ENCODE measurements at regions not wholly inside any gene's neighbourhood (a gene's known extent, or its start where the extent isn't known, plus 50 kb on each side); places are given as distances from the start of the nearest gene placed in this dataset.

DNA sequence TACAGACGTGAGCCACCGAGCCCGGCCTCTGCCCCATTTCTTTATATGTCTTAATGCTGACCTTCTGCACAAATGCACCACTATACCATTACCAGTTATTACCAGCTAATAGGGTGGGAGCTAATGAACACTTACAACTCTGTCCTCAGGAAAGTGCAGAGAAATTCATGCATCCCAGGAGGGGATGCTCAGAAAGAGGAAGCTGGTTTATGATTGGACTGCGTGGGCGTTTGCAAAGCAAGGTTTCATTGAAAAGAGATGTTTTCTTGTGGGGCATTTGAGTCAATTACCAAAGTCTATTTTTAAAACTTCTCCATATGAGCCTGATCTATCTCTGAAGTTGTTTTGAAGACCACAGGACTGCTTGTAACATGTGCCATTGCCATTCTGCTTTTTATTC lies 417.7 kb upstream of the CELF2 start:
- no peak for DNase-seq (ENCODE audit: low read depth in 1 of 2, low spot score in 1 of 2)
- H3K27ac ChIP-seq (replicated peaks) = no peak overlapping the region
- TF ChIP-seq SPI1 (IDR thresholded peaks at IDR 0.05; ENCODE audit: borderline replicate concordance, low read depth) = no peak
- TF ChIP-seq POLR2AphosphoS5 (IDR thresholded peaks at IDR 0.05; ENCODE audit: low read depth) = no peak
- TF ChIP-seq, protein P1, sequence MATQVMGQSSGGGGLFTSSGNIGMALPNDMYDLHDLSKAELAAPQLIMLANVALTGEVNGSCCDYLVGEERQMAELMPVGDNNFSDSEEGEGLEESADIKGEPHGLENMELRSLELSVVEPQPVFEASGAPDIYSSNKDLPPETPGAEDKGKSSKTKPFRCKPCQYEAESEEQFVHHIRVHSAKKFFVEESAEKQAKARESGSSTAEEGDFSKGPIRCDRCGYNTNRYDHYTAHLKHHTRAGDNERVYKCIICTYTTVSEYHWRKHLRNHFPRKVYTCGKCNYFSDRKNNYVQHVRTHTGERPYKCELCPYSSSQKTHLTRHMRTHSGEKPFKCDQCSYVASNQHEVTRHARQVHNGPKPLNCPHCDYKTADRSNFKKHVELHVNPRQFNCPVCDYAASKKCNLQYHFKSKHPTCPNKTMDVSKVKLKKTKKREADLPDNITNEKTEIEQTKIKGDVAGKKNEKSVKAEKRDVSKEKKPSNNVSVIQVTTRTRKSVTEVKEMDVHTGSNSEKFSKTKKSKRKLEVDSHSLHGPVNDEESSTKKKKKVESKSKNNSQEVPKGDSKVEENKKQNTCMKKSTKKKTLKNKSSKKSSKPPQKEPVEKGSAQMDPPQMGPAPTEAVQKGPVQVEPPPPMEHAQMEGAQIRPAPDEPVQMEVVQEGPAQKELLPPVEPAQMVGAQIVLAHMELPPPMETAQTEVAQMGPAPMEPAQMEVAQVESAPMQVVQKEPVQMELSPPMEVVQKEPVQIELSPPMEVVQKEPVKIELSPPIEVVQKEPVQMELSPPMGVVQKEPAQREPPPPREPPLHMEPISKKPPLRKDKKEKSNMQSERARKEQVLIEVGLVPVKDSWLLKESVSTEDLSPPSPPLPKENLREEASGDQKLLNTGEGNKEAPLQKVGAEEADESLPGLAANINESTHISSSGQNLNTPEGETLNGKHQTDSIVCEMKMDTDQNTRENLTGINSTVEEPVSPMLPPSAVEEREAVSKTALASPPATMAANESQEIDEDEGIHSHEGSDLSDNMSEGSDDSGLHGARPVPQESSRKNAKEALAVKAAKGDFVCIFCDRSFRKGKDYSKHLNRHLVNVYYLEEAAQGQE (IDR thresholded peaks at IDR 0.05; ENCODE audit: insufficient replicate concordance, low read depth) = no peak
- TF ChIP-seq, protein P2, sequence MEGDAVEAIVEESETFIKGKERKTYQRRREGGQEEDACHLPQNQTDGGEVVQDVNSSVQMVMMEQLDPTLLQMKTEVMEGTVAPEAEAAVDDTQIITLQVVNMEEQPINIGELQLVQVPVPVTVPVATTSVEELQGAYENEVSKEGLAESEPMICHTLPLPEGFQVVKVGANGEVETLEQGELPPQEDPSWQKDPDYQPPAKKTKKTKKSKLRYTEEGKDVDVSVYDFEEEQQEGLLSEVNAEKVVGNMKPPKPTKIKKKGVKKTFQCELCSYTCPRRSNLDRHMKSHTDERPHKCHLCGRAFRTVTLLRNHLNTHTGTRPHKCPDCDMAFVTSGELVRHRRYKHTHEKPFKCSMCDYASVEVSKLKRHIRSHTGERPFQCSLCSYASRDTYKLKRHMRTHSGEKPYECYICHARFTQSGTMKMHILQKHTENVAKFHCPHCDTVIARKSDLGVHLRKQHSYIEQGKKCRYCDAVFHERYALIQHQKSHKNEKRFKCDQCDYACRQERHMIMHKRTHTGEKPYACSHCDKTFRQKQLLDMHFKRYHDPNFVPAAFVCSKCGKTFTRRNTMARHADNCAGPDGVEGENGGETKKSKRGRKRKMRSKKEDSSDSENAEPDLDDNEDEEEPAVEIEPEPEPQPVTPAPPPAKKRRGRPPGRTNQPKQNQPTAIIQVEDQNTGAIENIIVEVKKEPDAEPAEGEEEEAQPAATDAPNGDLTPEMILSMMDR (IDR thresholded peaks at IDR 0.05; ENCODE audit: insufficient read depth, low read length) = no peak
- TF ChIP-seq GABPA (IDR thresholded peaks at IDR 0.05; ENCODE audit: low read depth) = no peak
- H3K4me3 ChIP-seq (replicated peaks; ENCODE audit: insufficient read depth, low read length) = no peak overlapping the region
- H3K27me3 ChIP-seq (ENCODE audit: insufficient read depth, poor library complexity, severe bottlenecking) = no peaks in the 10 kb centered on the region

DNA sequence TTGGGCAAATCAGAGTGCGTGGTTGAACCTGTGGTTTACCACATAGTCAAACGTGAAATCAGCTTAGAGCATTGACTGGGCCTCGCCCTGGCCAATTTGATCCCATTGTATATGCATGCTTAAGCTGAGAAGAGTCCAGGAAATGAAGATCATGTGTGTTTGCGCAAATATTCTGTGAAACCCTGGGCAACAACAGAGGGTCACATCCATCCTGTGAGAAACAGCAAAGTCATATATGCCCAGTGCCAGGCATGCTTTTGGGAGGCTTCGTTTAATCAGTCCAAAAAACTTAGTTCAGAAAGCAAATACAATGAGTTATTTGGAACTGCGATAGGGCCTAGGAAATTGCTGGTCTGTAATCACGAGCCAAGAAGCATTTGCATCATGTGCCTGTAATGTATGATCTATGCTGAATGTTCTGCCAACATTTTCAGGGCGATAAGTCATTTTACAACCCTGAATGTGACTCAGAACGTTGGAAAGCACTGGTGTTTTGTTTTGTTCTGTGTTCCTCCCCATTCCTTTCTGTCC lies 412.1 kb upstream of the CELF2 start:
- no peak overlapping the region for H3K27ac ChIP-seq (replicated peaks)
- TF ChIP-seq, protein P1 (IDR thresholded peaks at IDR 0.05; ENCODE audit: insufficient replicate concordance, low read depth) = no peak
- TF ChIP-seq SPI1 (IDR thresholded peaks at IDR 0.05; ENCODE audit: borderline replicate concordance, low read depth) = no peak
- no peak for TF ChIP-seq GABPA (IDR thresholded peaks at IDR 0.05; ENCODE audit: low read depth)
- TF ChIP-seq, protein P2 (IDR thresholded peaks at IDR 0.05; ENCODE audit: insufficient read depth, low read length) = no peak
- no peak for TF ChIP-seq POLR2AphosphoS5 (IDR thresholded peaks at IDR 0.05; ENCODE audit: low read depth)
- DNase-seq (ENCODE audit: low read depth in 1 of 2, low spot score in 1 of 2) = no peak
- no peaks in the 10 kb centered on the region for H3K27me3 ChIP-seq (ENCODE audit: insufficient read depth, poor library complexity, severe bottlenecking)
- H3K4me3 ChIP-seq (replicated peaks; ENCODE audit: insufficient read depth, low read length) = no peak overlapping the region

DNA sequence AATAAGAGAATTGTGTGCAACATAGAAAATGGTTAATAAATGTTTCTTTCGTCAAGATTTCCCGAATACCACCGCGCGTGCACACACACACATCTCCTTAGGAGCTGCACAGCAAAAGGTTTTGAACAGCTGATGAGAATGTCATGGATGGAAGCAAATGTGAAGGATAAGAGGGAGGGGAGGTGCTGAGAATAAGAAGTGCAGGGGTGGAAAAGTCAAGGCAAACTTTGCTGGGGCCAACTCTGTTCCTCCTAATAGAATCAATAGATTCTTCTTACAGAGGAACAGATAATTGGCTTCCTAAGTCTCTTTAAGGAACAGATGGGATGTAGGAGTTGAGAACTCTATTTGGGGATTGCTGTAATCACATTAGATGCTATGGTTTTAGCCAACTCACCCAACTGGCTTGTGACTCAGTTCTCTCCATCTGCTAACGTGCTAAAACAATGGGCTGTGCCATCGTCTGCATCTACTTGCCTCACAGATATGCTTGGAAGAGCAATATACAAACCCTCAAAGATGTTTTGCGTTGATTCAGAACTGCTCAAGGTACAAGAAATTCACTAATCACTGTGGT lies 408.2 kb upstream of the CELF2 start:
- H3K4me3 ChIP-seq (replicated peaks; ENCODE audit: insufficient read depth, low read length) = no peak overlapping the region
- H3K27ac ChIP-seq (replicated peaks) = no peak overlapping the region
- TF ChIP-seq, protein P2 (IDR thresholded peaks at IDR 0.05; ENCODE audit: insufficient read depth, low read length) = no peak
- TF ChIP-seq SPI1 (IDR thresholded peaks at IDR 0.05; ENCODE audit: borderline replicate concordance, low read depth) (no peak), GABPA (IDR thresholded peaks at IDR 0.05; ENCODE audit: low read depth) (no peak), POLR2AphosphoS5 (IDR thresholded peaks at IDR 0.05; ENCODE audit: low read depth) (no peak)
- TF ChIP-seq, protein P1 (IDR thresholded peaks at IDR 0.05; ENCODE audit: insufficient replicate concordance, low read depth) = no peak
- no peaks in the 10 kb centered on the region for H3K27me3 ChIP-seq (ENCODE audit: insufficient read depth, poor library complexity, severe bottlenecking)
- no peak for DNase-seq (ENCODE audit: low read depth in 1 of 2, low spot score in 1 of 2)

Data from HL-60 (cell line).